ENCODE measurements at regions not wholly inside any gene's neighbourhood (a gene's known extent, or its start where the extent isn't known, plus 50 kb on each side); places are given as distances from the start of the nearest gene placed in this dataset.

GRCh38 chrX:34559325-34559724, 97.8 kb downstream of the TMEM47 start:
- TF ChIP-seq CTCF (conservative IDR thresholded peaks at IDR 0.05; ENCODE audit: low read length) (no peak), EZH2phosphoT487 (IDR thresholded peaks at IDR 0.05; ENCODE audit: borderline replicate concordance) (no peak)
